Keratinocyte (primary cell): ENCODE measurements at regions not wholly inside any gene's neighbourhood (a gene's known extent, or its start where the extent isn't known, plus 50 kb on each side); places are given as distances from the start of the nearest gene placed in this dataset.

Experiments
- DNase-seq: peaks from one replicate; pipeline ENCODE4 v3.0.0-alpha.2; 2011; ENCODE audit warnings: low read depth, missing footprints, low spot score
- FAIRE-seq: peaks from 2 replicates; lab custom pipeline; 2011; peaks lifted over from hg19 to GRCh38; lab: Jason Lieb, UNC
- H2AFZ ChIP-seq: 2 replicates; pipeline ENCODE4 v1.6.0; 2012; ENCODE audit warnings: low read length, control low read depth, inconsistent platforms; ENCODE audit not compliant: control insufficient read depth
- H3K27ac ChIP-seq: 2 replicates; pipeline ENCODE4 v1.5.1; 2011; ENCODE audit warnings: low read length; ENCODE audit not compliant: control insufficient read depth, insufficient read depth
- H3K27me3 ChIP-seq: 3 replicates; pipeline ENCODE4 v1.6.0; 2011; ENCODE audit warnings: low read length; ENCODE audit not compliant: control insufficient read depth, insufficient read depth; ENCODE audit errors: extremely low read depth
- H3K36me3 ChIP-seq, 2 experiments: 2 replicates in 1 of 2; 3 replicates in 1 of 2; pipeline ENCODE4 v1.5.1; 2011; ENCODE audit warnings: low read length in 2 of 2, mild to moderate bottlenecking in 1 of 2; ENCODE audit not compliant: control insufficient read depth in 2 of 2, insufficient read depth in 2 of 2; ENCODE audit errors: extremely low read depth in 1 of 2
- H3K4me1 ChIP-seq: 3 replicates; pipeline ENCODE4 v1.5.1; 2011; ENCODE audit warnings: low read length; ENCODE audit not compliant: control insufficient read depth, insufficient read depth; ENCODE audit errors: extremely low read depth
- H3K4me2 ChIP-seq: 3 replicates; pipeline ENCODE4 v1.6.0; 2011; ENCODE audit warnings: low read depth, low read length; ENCODE audit not compliant: control insufficient read depth, insufficient read depth; ENCODE audit errors: extremely low read depth
- H3K4me3 ChIP-seq, 3 experiments: fragments of 200-600 bp in 1 of 3; sonication (generic) in 1 of 3; 2 replicates in 2 of 3; 3 replicates in 1 of 3; pipeline ENCODE4 v1.5.1; 2011 to 2016; ENCODE audit warnings: low read length in 3 of 3, mild to moderate bottlenecking in 3 of 3, control low read depth in 2 of 3, inconsistent platforms in 1 of 3, low read depth in 1 of 3, mixed read lengths in 1 of 3, mixed run types in 1 of 3, moderate library complexity in 1 of 3; ENCODE audit not compliant: control insufficient read depth in 2 of 3, insufficient read depth in 2 of 3; ENCODE audit errors: extremely low read depth in 1 of 3
- H3K79me2 ChIP-seq: 2 replicates; pipeline ENCODE4 v1.6.0; 2012; ENCODE audit warnings: low read length; ENCODE audit not compliant: control insufficient read depth, insufficient read depth
- H3K9ac ChIP-seq: 3 replicates; pipeline ENCODE4 v1.6.0; 2011; ENCODE audit warnings: low read length; ENCODE audit not compliant: control insufficient read depth, insufficient read depth; ENCODE audit errors: extremely low read depth
- H3K9me1 ChIP-seq: 3 replicates; pipeline ENCODE4 v1.6.0; 2011; ENCODE audit warnings: low read length; ENCODE audit not compliant: control insufficient read depth, insufficient read depth; ENCODE audit errors: extremely low read depth
- H3K9me3 ChIP-seq: 2 replicates; pipeline ENCODE4 v1.5.1; 2012; ENCODE audit warnings: low read depth, low read length; ENCODE audit not compliant: control insufficient read depth
- H4K20me1 ChIP-seq: 3 replicates; pipeline ENCODE4 v1.6.0; 2011; ENCODE audit warnings: low read length; ENCODE audit not compliant: control insufficient read depth, insufficient read depth; ENCODE audit errors: extremely low read depth
- CTCF ChIP-seq, 3 experiments: IDR thresholded peaks in 1 of 3; conservative IDR thresholded peaks in 1 of 3; optimal IDR thresholded peaks in 1 of 3; 2 replicates in 2 of 3; 3 replicates in 1 of 3; pipeline versions ENCODE3 to v1.5.1; 2011; ENCODE audit warnings: low read length in 3 of 3, mild to moderate bottlenecking in 3 of 3, moderate library complexity in 2 of 3, control low read depth in 1 of 3, inconsistent platforms in 1 of 3; ENCODE audit not compliant: insufficient read depth in 2 of 3; ENCODE audit errors: extremely low read depth in 1 of 3
- EZH2 ChIP-seq: IDR thresholded peaks from one replicate; pipeline ENCODE4 v1.6.1; 2012; ENCODE audit warnings: inconsistent platforms, mild to moderate bottlenecking, low read length, moderate library complexity
- dilution Hi-C: fragments of 300-500 bp; cut with MboI; formaldehyde crosslinking; loops from one replicate; pipeline ENCODE4 v1.7.0; 2020; ENCODE audit warnings: low sequenced_read_pairs; ENCODE audit not compliant: extremely low pct_ligation_motif_present

GRCh38 chr16:51383909-51384308, 232.8 kb upstream of the SALL1 start:
- Histone ChIP-seq H3K4me1 (no peaks in the 10 kb centered on the region), H3K9ac (no peak overlapping the region), H3K9me3 (no peaks in the 10 kb centered on the region), H4K20me1 (no peaks in the 10 kb centered on the region), H2AFZ (no peak overlapping the region), H3K27me3 (no peaks in the 10 kb centered on the region), H3K9me1 (no peaks in the 10 kb centered on the region), H3K27ac (no peak overlapping the region), H3K36me3 (no peaks in the 10 kb centered on the region), H3K79me2 (no peaks in the 10 kb centered on the region), H3K4me2 (no peak overlapping the region), H3K4me3 (no peak overlapping the region)
- TF ChIP-seq CTCF (optimal IDR thresholded peaks at IDR 0.05 in 1 of 3, IDR thresholded peaks at IDR 0.05 in 1 of 3, conservative IDR thresholded peaks at IDR 0.05 in 1 of 3; ENCODE audit: extremely low read depth in 1 of 3, insufficient read depth in 2 of 3, low read length in 3 of 3) = no peak
- TF ChIP-seq EZH2 = no peak
- FAIRE-seq (no peak), DNase-seq (no peak)
- dilution Hi-C loops = no loop called here

- no peaks in the 10 kb centered on the region for H3K36me3 ChIP-seq
- no peaks in the 10 kb centered on the region for H3K9me1 ChIP-seq
- H4K20me1 ChIP-seq = no peaks in the 10 kb centered on the region
- no peaks in the 10 kb centered on the region for H3K27me3 ChIP-seq
- no peak overlapping the region for H3K27ac ChIP-seq
- no peaks in the 10 kb centered on the region for H3K4me1 ChIP-seq
- dilution Hi-C loops = no loop called here
- H3K4me2 ChIP-seq = no peak overlapping the region
- FAIRE-seq = no peak
- H3K4me3 ChIP-seq = no peak overlapping the region
- H3K9ac ChIP-seq = no peak overlapping the region
- no peak for DNase-seq
- H3K79me2 ChIP-seq = no peaks in the 10 kb centered on the region
- no peak overlapping the region for H2AFZ ChIP-seq
- no peaks in the 10 kb centered on the region for H3K9me3 ChIP-seq
- TF ChIP-seq CTCF (optimal IDR thresholded peaks at IDR 0.05 in 1 of 3, IDR thresholded peaks at IDR 0.05 in 1 of 3, conservative IDR thresholded peaks at IDR 0.05 in 1 of 3; ENCODE audit: extremely low read depth in 1 of 3, insufficient read depth in 2 of 3, low read length in 3 of 3) = no peak
- no peak for TF ChIP-seq EZH2
Measured at GRCh38 chr16:51382940-51383339, 231.9 kb upstream of the SALL1 start.
